Activated CD4-positive, alpha-beta T cell treated with anti-CD3 and anti-CD28 coated beads, Interleukin-2, amount 50 U/mL, for 16 hours (primary cell): ENCODE measurements at regions not wholly inside any gene's neighbourhood (a gene's known extent, or its start where the extent isn't known, plus 50 kb on each side); places are given as distances from the start of the nearest gene placed in this dataset.
"Not testable (repeated sequence)": the region's sequence is repeated elsewhere in the genome, so short reads cannot be mapped to it uniquely, and the experiment has no call there.

Experiments
- DNase-seq: peaks from one replicate; pipeline ENCODE4 v3.0.0-alpha.2; 2020

DNA sequence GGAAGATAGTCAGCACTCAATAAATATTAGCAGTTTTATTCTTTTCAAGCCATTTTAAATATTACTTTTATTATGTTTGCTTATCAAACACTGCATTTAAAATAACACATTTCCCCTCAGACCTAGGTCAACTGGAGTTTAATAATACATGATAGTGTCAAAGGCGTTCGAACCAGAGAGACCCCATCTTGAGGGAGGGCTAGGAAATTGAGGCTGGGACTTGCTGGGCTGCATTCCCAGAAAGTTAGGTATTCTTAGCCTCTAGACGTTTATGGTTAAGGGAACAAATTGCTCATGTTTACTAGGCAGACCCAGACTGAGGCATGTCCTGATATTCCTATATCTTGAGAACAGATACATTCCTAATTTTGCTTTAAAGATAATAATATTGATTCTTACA is 426.5 kb downstream of the METTL4 start:
- no peak for DNase-seq

GRCh38 chr18:2146092-2146491 is 425.2 kb downstream of the METTL4 start:
- DNase-seq = no peak

GRCh38 chr18:2146754-2147153 is 424.6 kb downstream of the METTL4 start:
- no peak for DNase-seq

- DNase-seq = no peak
Observed at GRCh38 chr18:2147476-2148230, 423.7 kb downstream of the METTL4 start.

- DNase-seq = no peak
Observed at GRCh38 chr18:2148823-2149222, 422.5 kb downstream of the METTL4 start.

DNA sequence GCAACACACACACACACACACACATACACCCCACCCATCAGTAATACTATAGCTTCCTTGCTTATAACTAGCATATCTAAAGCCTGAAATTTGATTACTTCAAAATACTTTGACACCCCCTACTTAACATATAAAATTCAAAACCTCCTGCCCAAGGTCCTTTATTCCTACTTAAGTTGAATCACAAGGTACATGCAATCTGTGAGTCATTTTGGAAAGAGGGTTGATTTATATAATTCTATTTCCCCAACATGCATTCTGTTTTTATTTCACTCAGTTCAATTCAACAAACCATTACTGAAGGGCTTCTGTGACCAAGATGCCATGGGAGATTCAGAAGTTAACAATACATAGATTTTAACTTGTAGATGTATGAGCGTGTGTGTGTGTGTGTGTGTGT is 420.7 kb downstream of the METTL4 start:
- DNase-seq = no peak

DNA sequence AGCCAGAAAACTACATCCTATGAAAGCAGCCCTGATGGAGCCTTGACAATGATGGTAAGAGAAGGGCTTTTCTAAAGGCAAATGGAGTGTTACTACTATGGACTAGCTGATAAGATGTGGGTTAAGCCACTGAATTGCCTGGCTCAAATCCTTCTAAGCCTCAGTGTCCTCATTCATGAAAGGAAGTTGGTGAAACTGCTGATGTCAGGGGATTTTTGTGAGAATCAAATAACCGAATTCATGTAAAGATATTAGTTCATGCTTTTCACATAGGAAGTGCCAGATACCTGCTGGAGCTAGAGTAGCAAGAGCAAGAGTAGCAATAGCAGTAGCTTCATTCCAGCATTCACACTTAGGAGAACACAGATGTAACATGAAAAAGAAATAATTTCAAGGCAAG is 417.0 kb downstream of the METTL4 start:
- no peak for DNase-seq

GRCh38 chr18:2164644-2165550 is 406.4 kb downstream of the METTL4 start:
- DNase-seq = no peak

- DNase-seq = not testable (repeated sequence)
Observed at GRCh38 chr18:2166876-2167275, 404.4 kb downstream of the METTL4 start.

DNA sequence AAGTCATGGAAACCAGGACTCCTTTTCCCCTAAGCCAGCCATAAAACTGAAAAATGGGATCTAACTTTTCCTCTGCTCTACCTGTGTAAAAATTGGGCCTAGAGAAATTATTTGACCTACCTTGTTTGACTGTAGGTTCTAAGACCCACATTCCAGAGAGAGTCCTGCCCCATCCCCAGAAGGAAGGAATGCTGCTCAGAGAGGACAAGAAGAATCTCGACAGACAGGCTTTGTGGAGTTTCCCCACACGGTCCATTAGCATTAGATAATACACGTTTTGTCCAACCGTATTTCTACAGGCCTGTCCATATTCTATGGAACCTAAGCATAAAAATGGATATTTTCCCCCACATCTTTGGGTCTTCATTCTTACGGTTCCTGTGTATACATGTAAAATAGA is 403.3 kb downstream of the METTL4 start:
- DNase-seq = no peak

DNA sequence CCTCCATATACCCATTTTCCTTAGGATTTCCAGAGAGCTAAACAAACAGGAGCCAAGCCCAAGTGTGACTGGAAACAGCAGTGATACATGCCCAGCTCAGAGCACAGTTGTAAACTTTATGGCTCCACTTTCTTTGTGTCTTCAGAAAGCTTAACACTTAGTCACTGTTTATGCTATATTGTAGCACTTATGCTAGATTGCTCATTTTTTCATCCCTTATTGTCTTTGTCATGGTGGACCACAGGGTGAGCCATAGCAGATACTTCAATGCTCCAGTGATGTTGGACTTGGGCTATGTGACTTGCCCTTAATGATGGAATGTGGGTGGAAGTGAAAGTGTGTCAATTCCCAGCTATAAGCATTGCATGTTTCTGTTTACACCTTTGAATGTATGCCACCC is 401.6 kb downstream of the METTL4 start:
- DNase-seq = no peak

DNA sequence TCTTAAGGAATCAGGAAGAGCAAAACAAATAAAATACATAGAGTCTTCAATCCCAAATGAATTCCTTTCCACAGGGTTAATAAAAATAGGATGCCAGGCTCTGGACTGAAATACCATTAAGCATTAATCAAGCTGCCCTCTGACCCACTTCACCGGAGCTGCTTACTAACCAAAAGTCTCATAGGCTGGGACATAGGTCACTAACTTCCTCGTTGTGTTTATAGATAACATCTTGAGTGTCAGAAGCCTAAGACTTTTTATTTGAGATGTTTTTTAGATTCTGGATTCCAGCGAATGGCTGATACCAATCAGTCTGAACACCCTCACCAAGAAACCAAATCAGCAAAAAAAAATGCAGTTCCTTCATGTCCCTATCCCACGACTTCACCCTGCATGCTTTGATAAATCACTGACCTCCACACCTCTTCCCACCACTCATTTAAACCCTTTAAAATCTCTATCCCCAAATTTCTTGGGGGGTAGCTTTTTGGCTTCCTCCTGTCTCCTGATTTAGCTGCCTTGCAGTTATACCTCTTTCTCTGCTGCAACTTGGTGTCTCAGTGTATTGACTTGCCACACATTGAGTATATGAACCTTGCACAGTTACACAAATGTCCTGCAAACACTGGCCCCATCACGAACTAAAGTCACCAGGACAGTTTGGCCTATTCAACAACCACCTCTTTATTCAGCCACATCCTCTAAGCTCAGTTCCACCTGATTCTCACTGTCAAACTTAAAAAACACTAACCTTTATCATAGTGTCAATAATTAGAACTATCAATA is 399.3 kb downstream of the METTL4 start:
- no peak for DNase-seq

- DNase-seq = no peak
Observed at GRCh38 chr18:2172881-2173280, 398.4 kb downstream of the METTL4 start.

DNA sequence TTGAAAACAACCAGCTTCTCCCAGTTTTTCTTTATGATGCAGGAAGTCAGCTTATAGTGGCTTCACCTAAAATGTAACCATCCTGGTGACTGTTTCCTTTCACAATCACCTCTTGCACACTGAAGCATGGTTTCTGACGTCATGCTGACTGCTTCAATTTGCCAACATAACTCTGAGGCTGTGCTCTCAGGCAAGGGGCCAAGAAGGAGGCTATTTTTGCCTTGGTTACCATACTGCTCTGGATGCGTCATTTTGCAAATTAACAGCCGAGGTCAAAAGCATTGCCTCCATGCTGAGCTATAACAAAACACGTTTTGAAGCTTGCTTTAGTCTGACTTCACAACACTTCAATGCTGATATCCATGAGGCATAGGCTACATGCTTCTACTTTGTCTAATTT is 397.8 kb downstream of the METTL4 start:
- no peak for DNase-seq

- no peak for DNase-seq
Observed at GRCh38 chr18:2178036-2178435, 393.3 kb downstream of the METTL4 start.

DNA sequence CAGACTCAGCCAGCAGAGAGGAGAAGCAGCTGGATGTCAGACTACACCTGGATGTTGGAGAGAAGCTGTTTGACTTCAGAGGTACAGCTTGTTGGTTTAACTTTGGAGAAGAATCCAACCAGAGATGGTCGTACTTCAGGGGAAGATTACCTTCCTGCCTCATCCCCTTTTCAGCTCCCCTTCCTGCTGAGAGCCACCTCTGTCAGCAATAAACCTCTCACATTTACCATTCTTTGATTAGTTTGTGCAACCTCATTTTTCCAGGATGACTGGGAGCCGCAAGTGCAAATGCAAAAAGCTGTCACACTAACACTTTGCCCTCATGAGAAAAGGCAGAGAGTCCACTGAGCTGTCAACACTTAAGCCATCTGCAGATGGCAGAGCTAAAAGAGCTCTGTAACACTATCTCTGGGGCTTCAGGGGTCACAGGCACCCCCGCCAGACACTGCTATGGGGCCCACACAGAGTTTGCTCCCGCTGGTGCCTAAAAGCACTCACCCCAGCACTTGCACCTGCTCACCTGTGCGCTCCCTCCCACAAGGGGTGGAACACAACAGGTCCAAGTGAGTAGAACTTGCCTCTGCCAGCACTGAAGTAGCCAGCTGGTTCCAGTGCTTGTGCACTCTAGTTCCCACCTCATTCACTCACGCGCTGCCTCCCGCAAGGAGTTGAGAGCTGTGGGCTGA is 391.7 kb downstream of the METTL4 start:
- no peak for DNase-seq

GRCh38 chr18:2180586-2180985 is 390.7 kb downstream of the METTL4 start:
- DNase-seq = no peak

DNA sequence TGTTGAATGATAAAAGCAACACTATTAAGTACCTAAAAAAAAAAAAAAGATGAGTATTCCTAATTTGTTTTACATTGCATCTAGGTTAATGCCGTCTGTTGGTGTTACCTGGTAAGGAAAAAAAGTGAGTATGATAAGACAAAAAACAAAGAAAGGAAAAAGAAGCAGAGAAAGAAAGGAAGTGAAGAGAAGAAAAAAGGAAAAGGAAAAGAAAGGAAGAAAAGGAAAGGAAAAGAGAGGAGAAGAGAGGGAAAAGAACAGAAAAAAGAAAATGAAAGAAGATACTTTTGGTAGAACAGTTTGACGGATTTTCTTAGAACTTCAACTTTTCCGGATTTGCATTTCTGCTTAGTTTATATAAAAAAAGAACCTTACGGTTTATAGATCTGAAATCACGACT is 387.9 kb downstream of the METTL4 start:
- no peak for DNase-seq

DNA sequence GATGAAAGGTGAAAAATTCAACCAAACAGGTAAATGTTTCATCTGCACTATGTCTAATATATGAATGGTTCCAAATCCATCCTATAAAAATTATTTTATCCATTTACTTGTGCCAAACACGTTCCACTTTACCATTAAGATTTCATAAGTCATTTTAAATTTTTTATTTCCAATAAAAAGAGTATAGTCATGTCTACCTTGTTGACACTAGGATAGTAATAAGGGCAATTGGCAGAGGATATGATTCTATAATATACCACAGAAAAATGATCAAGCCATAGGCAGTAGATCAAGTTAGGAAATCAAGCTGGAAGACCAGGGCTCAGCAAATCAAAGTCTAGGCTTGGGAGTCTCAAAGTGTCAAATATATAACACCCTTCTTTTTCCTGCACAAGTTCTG is 384.3 kb downstream of the METTL4 start:
- DNase-seq = no peak

DNA sequence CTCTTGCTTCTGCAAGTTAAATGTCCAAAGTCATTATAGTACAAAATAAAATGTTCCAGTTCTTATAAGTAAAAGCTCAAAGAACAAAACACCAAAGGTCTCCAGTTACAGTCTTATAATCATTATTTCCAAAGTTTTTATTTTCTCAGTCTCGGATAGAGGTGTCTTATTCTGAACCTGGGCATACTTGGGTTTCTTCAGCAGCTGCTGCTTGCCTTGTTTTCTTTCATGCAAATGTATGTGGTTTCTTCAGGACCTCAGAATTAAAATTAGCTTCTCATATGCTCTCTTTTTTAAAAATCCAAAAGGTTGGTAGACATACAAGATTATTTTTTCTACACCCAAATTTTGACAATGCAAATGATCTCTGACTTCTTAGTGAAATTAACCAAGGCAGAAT is 383.0 kb downstream of the METTL4 start:
- DNase-seq = no peak

- DNase-seq = no peak
Observed at GRCh38 chr18:2191180-2191790, 380.0 kb downstream of the METTL4 start.

- no peak for DNase-seq
Observed at GRCh38 chr18:2192562-2192961, 378.7 kb downstream of the METTL4 start.
